Stimulated activated CD8-positive, alpha-beta memory T cell treated with anti-CD3 and anti-CD28 coated beads, Interleukin-7, amount 100 ng/mL, for 48 hours (primary cell): ENCODE measurements at regions not wholly inside any gene's neighbourhood (a gene's known extent, or its start where the extent isn't known, plus 50 kb on each side); places are given as distances from the start of the nearest gene placed in this dataset.
"Not testable (repeated sequence)": the region's sequence is repeated elsewhere in the genome, so short reads cannot be mapped to it uniquely, and the experiment has no call there.

ENCODE experiments used
- DNase-seq, 2 donors: peaks; one replicate each; pipeline ENCODE4 v3.0.0-alpha.2; 2020; ENCODE audit warnings: low read depth in 1 of 2; ENCODE audit errors: extremely low read depth in 1 of 2

GRCh38 chr6:113068570-113068969 is 721.4 kb downstream of the RFPL4B start:
- no peak for DNase-seq

- not testable (repeated sequence) for DNase-seq
Observed at GRCh38 chr6:113070681-113071080, 723.6 kb downstream of the RFPL4B start.

GRCh38 chr6:113073611-113074191 is 726.6 kb downstream of the RFPL4B start:
- no peak for DNase-seq

GRCh38 chr6:113076116-113076515 is 729.0 kb downstream of the RFPL4B start:
- no peak for DNase-seq

GRCh38 chr6:113076816-113077215 is 729.7 kb downstream of the RFPL4B start:
- DNase-seq: no peak

GRCh38 chr6:113077794-113078193 is 730.7 kb downstream of the RFPL4B start:
- DNase-seq: no peak

GRCh38 chr6:113078791-113079190 is 731.7 kb downstream of the RFPL4B start:
- no peak for DNase-seq

GRCh38 chr6:113082745-113083144 is 735.6 kb downstream of the RFPL4B start:
- no peak for DNase-seq

GRCh38 chr6:113083947-113084346 is 736.8 kb downstream of the RFPL4B start:
- DNase-seq: no peak

GRCh38 chr6:113089056-113089455 is 741.9 kb downstream of the RFPL4B start:
- DNase-seq: no peak

- DNase-seq: no peak
Observed at GRCh38 chr6:113092795-113093194, 745.7 kb downstream of the RFPL4B start.

GRCh38 chr6:113094779-113095178 is 747.6 kb downstream of the RFPL4B start:
- no peak for DNase-seq

GRCh38 chr6:113095841-113096240 is 748.7 kb downstream of the RFPL4B start:
- no peak for DNase-seq

- no peak for DNase-seq
Observed at GRCh38 chr6:113102761-113103160, 754.4 kb upstream of the MARCKS start.

GRCh38 chr6:113103634-113104361 is 753.3 kb upstream of the MARCKS start:
- no peak for DNase-seq

GRCh38 chr6:113104541-113104940 is 752.6 kb upstream of the MARCKS start:
- DNase-seq: no peak

GRCh38 chr6:113104951-113105350 is 752.2 kb upstream of the MARCKS start:
- DNase-seq: no peak

GRCh38 chr6:113110211-113110610 is 746.9 kb upstream of the MARCKS start:
- DNase-seq: no peak

GRCh38 chr6:113111550-113111949 is 745.6 kb upstream of the MARCKS start:
- DNase-seq: no peak

GRCh38 chr6:113112086-113112485 is 745.1 kb upstream of the MARCKS start:
- no peak for DNase-seq

- DNase-seq: no peak
Observed at GRCh38 chr6:113115196-113115595, 741.9 kb upstream of the MARCKS start.

GRCh38 chr6:113120224-113120581 is 736.9 kb upstream of the MARCKS start:
- DNase-seq: no peak
